Hepatocyte (in vitro differentiated cells): ENCODE measurements at regions not wholly inside any gene's neighbourhood (a gene's known extent, or its start where the extent isn't known, plus 50 kb on each side); places are given as distances from the start of the nearest gene placed in this dataset.

Source experiments
- DNase-seq: peaks from one replicate; pipeline ENCODE4 v3.0.0-alpha.2; 2016; ENCODE audit warnings: low spot score
- H2AFZ ChIP-seq: fragments of 200-600 bp; sonication (generic); 2 replicates; pipeline ENCODE4 v1.6.0; 2016; ENCODE audit warnings: antibody characterized with exemption, mild to moderate bottlenecking
- H3K27ac ChIP-seq: fragments of 200-600 bp; sonication (generic); 2 replicates; pipeline ENCODE4 v1.5.1; 2016; ENCODE audit warnings: mild to moderate bottlenecking
- H3K27me3 ChIP-seq: fragments of 200-600 bp; sonication (generic); 2 replicates; pipeline ENCODE4 v1.6.1; 2016
- H3K36me3 ChIP-seq: fragments of 200-600 bp; sonication (generic); replicated peaks from 2 replicates; pipeline ENCODE4 v1.5.1; 2016; ENCODE audit warnings: low read depth; ENCODE audit not compliant: insufficient read depth
- H3K4me1 ChIP-seq: fragments of 200-600 bp; sonication (generic); 2 replicates; pipeline ENCODE4 v1.5.1; 2016; ENCODE audit warnings: mild to moderate bottlenecking, moderate library complexity; ENCODE audit not compliant: insufficient read depth
- H3K4me2 ChIP-seq: fragments of 200-600 bp; sonication (generic); 2 replicates; pipeline ENCODE4 v1.6.0; 2016
- H3K4me3 ChIP-seq: fragments of 200-600 bp; sonication (generic); 2 replicates; pipeline ENCODE4 v1.5.1; 2016; ENCODE audit warnings: mild to moderate bottlenecking
- H3K79me2 ChIP-seq: fragments of 200-600 bp; sonication (generic); 2 replicates; pipeline ENCODE4 v1.6.0; 2017; ENCODE audit warnings: mild to moderate bottlenecking
- H3K9me2 ChIP-seq: fragments of 200-600 bp; sonication (generic); replicated peaks from 2 replicates; pipeline ENCODE4 v1.6.0; 2017; ENCODE audit warnings: mild to moderate bottlenecking; ENCODE audit not compliant: insufficient read depth
- H3K9me3 ChIP-seq: fragments of 200-600 bp; sonication (generic); 2 replicates; pipeline ENCODE4 v1.5.1; 2016; ENCODE audit warnings: low read depth, mild to moderate bottlenecking
- H4K20me1 ChIP-seq: fragments of 200-600 bp; sonication (generic); 2 replicates; pipeline ENCODE4 v1.6.0; 2016; ENCODE audit warnings: mild to moderate bottlenecking; ENCODE audit not compliant: insufficient read depth, poor library complexity, severe bottlenecking
- CTCF ChIP-seq: fragments of 200-600 bp; sonication (generic); IDR thresholded peaks from 2 replicates; pipeline ENCODE4 v1.5.1; 2016; ENCODE audit warnings: antibody characterized with exemption, mild to moderate bottlenecking; ENCODE audit not compliant: poor library complexity
- EZH2 ChIP-seq: fragments of 200-600 bp; sonication (generic); IDR thresholded peaks from 2 replicates; pipeline ENCODE4 v1.6.1; 2016; ENCODE audit warnings: antibody characterized with exemption, mild to moderate bottlenecking, borderline replicate concordance
- EZH2phosphoT487 ChIP-seq: fragments of 200-600 bp; sonication (generic); IDR thresholded peaks from one replicate; pipeline ENCODE4 v1.6.1; 2018; ENCODE audit warnings: antibody characterized with exemption, mild to moderate bottlenecking, low read depth, moderate library complexity; ENCODE audit not compliant: unreplicated experiment, severe bottlenecking
- WGBS: methylation state at CpG from one replicate; pipeline ENCODE4 v1.1.6; 2016; ENCODE audit warnings: low lambda C conversion rate; ENCODE audit errors: missing lambda C conversion rate; 5-methylcytosine and 5-hydroxymethylcytosine counted together

DNA sequence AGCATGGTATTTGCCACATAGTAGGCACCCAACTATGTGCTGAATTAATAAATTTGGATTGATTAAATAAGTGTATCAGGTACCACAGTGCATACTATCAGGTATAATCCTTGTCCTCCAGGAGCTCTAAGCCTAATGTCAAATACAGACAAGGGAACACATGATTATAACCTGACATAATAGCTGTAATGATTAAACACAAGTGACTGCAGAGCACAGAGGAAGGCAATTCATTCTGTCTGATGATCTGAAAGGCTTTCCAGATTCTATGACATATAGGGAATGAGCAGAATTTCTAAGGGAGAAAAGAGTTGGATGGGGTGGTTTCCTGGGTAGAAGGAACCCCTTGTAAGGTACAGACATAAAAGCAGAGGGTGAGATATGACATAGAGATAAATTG lies 273.5 kb downstream of the KIF2B start:
- H4K20me1 ChIP-seq = no peaks in the 10 kb centered on the region
- H3K27ac ChIP-seq = no peak overlapping the region
- H3K4me2 ChIP-seq = no peak overlapping the region
- no peaks in the 10 kb centered on the region for H3K4me1 ChIP-seq
- no peak overlapping the region for H3K4me3 ChIP-seq
- H3K79me2 ChIP-seq = no peaks in the 10 kb centered on the region
- TF ChIP-seq CTCF (no peak), EZH2 (no peak), EZH2phosphoT487 (no peak)
- no peaks in the 10 kb centered on the region for H3K27me3 ChIP-seq
- no peak overlapping the region for H2AFZ ChIP-seq
- no peaks in the 10 kb centered on the region for H3K9me3 ChIP-seq
- H3K9me2 ChIP-seq = no peaks in the 10 kb centered on the region
- no peak for DNase-seq
- H3K36me3 ChIP-seq = no peaks in the 10 kb centered on the region

DNA sequence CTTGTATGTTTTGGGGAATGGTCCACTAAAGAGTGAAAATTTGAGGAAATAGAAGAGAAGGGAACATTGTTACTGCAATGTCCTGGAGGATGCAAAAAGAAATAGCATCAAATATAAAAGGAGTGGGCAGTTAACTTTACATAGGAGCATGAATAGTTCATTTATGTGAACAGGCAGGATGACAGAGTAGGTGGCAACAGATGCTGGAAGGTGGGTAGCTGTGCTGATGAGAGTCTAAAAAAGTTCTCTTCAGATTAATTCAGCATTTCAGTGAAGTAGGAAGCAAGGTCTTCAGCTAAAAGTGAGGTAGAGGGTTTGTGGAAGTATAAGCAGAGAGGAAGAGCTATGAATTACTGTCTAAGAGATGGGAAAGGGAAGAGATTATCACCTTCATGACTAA lies 276.5 kb downstream of the KIF2B start:
- Histone ChIP-seq H4K20me1 (no peaks in the 10 kb centered on the region), H2AFZ (no peak overlapping the region), H3K4me2 (no peak overlapping the region), H3K27me3 (no peaks in the 10 kb centered on the region), H3K27ac (no peak overlapping the region), H3K4me1 (no peaks in the 10 kb centered on the region), H3K9me3 (no peaks in the 10 kb centered on the region), H3K9me2 (no peaks in the 10 kb centered on the region), H3K36me3 (no peaks in the 10 kb centered on the region), H3K79me2 (no peaks in the 10 kb centered on the region), H3K4me3 (no peak overlapping the region)
- no peak for DNase-seq
- TF ChIP-seq CTCF (no peak), EZH2phosphoT487 (no peak), EZH2 (no peak)

GRCh38 chr17:54102246-54102645 lies 279.5 kb downstream of the KIF2B start:
- no peaks in the 10 kb centered on the region for H3K4me1 ChIP-seq
- TF ChIP-seq EZH2phosphoT487 (no peak), EZH2 (no peak), CTCF (no peak)
- H3K4me3 ChIP-seq = no peak overlapping the region
- H2AFZ ChIP-seq = no peak overlapping the region
- no peaks in the 10 kb centered on the region for H3K27me3 ChIP-seq
- no peaks in the 10 kb centered on the region for H4K20me1 ChIP-seq
- H3K9me3 ChIP-seq = no peaks in the 10 kb centered on the region
- no peak overlapping the region for H3K4me2 ChIP-seq
- H3K36me3 ChIP-seq = no peaks in the 10 kb centered on the region
- no peaks in the 10 kb centered on the region for H3K79me2 ChIP-seq
- WGBS = 83% methylated on average over 1 of the region's 1 CpG
- no peak overlapping the region for H3K27ac ChIP-seq
- H3K9me2 ChIP-seq = no peaks in the 10 kb centered on the region
- no peak for DNase-seq

GRCh38 chr17:54111576-54111975 lies 288.8 kb downstream of the KIF2B start:
- Histone ChIP-seq H3K79me2 (no peaks in the 10 kb centered on the region), H3K27ac (no peak overlapping the region), H3K9me3 (no peaks in the 10 kb centered on the region), H2AFZ (no peak overlapping the region), H3K4me1 (no peaks in the 10 kb centered on the region), H3K4me3 (no peak overlapping the region), H3K9me2 (no peaks in the 10 kb centered on the region), H3K36me3 (no peaks in the 10 kb centered on the region), H3K27me3 (no peaks in the 10 kb centered on the region), H3K4me2 (no peak overlapping the region), H4K20me1 (no peaks in the 10 kb centered on the region)
- 79% methylated on average over 1 of the region's 1 CpG for WGBS
- DNase-seq = no peak
- TF ChIP-seq CTCF = no peak
- no peak for TF ChIP-seq EZH2phosphoT487
- TF ChIP-seq EZH2 = no peak
